Sigmoid colon (tissue), 3 donors: ENCODE measurements at regions not wholly inside any gene's neighbourhood (a gene's known extent, or its start where the extent isn't known, plus 50 kb on each side); places are given as distances from the start of the nearest gene placed in this dataset.

Experiments used
- POLR2A ChIP-seq, 2 donors: fragments of 450-650 bp; IDR thresholded peaks; one replicate each; pipeline ENCODE4 v1.6.1; 2016; ENCODE audit warnings: antibody characterized with exemption in 2 of 2, mild to moderate bottlenecking in 2 of 2, moderate library complexity in 2 of 2
- TF ChIP-seq, protein P1 (sequence below), 4 experiments: fragments of 450-650 bp in 3 of 4; fragments of 200-600 bp in 1 of 4; IDR thresholded peaks; one replicate each; pipeline ENCODE4 v1.5.1; 2016 to 2019; ENCODE audit warnings: antibody characterized with exemption in 4 of 4, mild to moderate bottlenecking in 3 of 4, moderate library complexity in 2 of 4

DNA sequence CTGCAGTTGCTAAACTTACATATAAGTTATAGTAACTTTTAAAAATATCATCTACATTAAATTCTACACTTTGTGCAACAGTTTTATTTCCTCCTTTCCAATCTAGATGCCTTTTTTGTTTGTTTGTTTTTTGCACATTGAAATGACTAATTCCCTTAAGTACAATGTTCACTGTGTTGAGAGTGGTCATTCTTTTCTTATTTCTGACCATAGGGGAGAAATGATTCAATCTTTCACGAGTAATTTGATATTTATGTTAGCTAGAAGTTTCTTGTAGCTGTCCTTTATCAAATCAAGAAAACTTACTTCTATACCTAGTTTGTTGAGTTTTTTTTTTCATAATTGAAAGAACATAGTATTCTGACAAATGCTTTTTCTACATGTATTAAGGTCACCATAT, 85.0 kb upstream of the CBLB start:
- TF ChIP-seq POLR2A (IDR thresholded peaks at IDR 0.05): no peak
- TF ChIP-seq, protein P1, sequence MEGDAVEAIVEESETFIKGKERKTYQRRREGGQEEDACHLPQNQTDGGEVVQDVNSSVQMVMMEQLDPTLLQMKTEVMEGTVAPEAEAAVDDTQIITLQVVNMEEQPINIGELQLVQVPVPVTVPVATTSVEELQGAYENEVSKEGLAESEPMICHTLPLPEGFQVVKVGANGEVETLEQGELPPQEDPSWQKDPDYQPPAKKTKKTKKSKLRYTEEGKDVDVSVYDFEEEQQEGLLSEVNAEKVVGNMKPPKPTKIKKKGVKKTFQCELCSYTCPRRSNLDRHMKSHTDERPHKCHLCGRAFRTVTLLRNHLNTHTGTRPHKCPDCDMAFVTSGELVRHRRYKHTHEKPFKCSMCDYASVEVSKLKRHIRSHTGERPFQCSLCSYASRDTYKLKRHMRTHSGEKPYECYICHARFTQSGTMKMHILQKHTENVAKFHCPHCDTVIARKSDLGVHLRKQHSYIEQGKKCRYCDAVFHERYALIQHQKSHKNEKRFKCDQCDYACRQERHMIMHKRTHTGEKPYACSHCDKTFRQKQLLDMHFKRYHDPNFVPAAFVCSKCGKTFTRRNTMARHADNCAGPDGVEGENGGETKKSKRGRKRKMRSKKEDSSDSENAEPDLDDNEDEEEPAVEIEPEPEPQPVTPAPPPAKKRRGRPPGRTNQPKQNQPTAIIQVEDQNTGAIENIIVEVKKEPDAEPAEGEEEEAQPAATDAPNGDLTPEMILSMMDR (IDR thresholded peaks at IDR 0.05): no peak
